ENCODE measurements at regions not wholly inside any gene's neighbourhood (a gene's known extent, or its start where the extent isn't known, plus 50 kb on each side); places are given as distances from the start of the nearest gene placed in this dataset.

DNA sequence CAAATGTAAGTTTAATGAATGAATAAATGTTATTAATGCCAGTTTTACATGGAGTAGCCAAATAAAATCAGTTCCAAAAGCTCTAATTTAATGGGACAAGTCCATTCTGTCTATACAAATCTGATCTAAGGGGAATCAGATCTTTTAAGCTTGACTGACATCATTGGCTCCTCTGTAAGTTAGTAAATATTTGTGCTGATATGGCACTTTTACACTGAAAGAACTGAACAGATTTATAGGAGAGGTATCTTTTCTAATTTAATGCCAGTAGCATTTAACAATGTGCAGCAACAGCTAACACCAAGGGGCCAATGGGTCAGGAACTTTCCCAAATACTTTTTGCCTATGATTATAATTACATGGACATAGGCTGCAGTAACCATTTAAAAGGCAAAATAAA is 832.3 kb downstream of the PCDH17 start:
- no peak overlapping the region for H3K27ac ChIP-seq (ENCODE audit: low read depth in 2 of 2, low read length in 1 of 2)
- no peak overlapping the region for H3K9ac ChIP-seq
- no peak overlapping the region for H2AFZ ChIP-seq (ENCODE audit: low read depth)
- H3F3A ChIP-seq (replicated peaks; ENCODE audit: insufficient read depth), result no peaks in the 10 kb centered on the region
- no peak for DNase-seq
- ChIA-PET POLR2A (no interaction called here), CTCF (interaction anchor here (0.6 kb wide), 1 partner anchor 122 kb away, joined by 3 read pairs; no protein-coding TSS in a partner anchor)
- no peaks in the 10 kb centered on the region for H3K36me3 ChIP-seq (replicated peaks in 1 of 2; ENCODE audit: control insufficient read depth in 1 of 2, insufficient read depth in 2 of 2, low read length in 1 of 2)
- no peaks in the 10 kb centered on the region for H4K20me1 ChIP-seq (ENCODE audit: insufficient read depth)
- no peaks in the 10 kb centered on the region for H3K9me3 ChIP-seq
- no peaks in the 10 kb centered on the region for H3K9me2 ChIP-seq
- H3K4me1 ChIP-seq (ENCODE audit: control insufficient read depth in 1 of 2, insufficient read depth in 2 of 2, low read depth in 1 of 2, low read length in 1 of 2), result peaks cover 0 to 4% of the 10 kb centered on the region in 2 experiments; a peak in 2 of 4 replicates
- H3K79me2 ChIP-seq (ENCODE audit: insufficient read depth), result no peaks in the 10 kb centered on the region; the same call in 1 of the 2 replicates
- no peak overlapping the region for H3K4me2 ChIP-seq
- no peaks in the 10 kb centered on the region for H3K27me3 ChIP-seq (ENCODE audit: insufficient read depth)
- no peak overlapping the region for H3K4me3 ChIP-seq (ENCODE audit: low read depth in 2 of 2, low read length in 1 of 2)
- TF ChIP-seq SIN3A (IDR thresholded peaks at IDR 0.05; ENCODE audit: borderline replicate concordance, low read depth, low read length) (no peak), FOSL2 (IDR thresholded peaks at IDR 0.05; ENCODE audit: borderline replicate concordance, low read depth) (no peak), EP300 (IDR thresholded peaks at IDR 0.05; ENCODE audit: borderline replicate concordance in 1 of 2, low read depth in 1 of 2, low read length in 1 of 2) (no peak), TAF1 (IDR thresholded peaks at IDR 0.05; ENCODE audit: borderline replicate concordance, low read depth, low read length) (no peak), RAD21 (IDR thresholded peaks at IDR 0.05; ENCODE audit: low read length) (no peak), MXI1 (IDR thresholded peaks at IDR 0.05; ENCODE audit: low read depth, low read length) (no peak), RFX5 (IDR thresholded peaks at IDR 0.05; ENCODE audit: low read length) (no peak), USF1 (IDR thresholded peaks at IDR 0.05; ENCODE audit: borderline replicate concordance, low read depth) (no peak), TCF12 (IDR thresholded peaks at IDR 0.05) (no peak), RXRA (IDR thresholded peaks at IDR 0.05; ENCODE audit: borderline replicate concordance, low read depth) (no peak), POLR2AphosphoS5 (IDR thresholded peaks at IDR 0.05; ENCODE audit: low read depth, low read length) (no peak), GATA2 (CRISPR knock-in tag; IDR thresholded peaks at IDR 0.05) (no peak)

DNA sequence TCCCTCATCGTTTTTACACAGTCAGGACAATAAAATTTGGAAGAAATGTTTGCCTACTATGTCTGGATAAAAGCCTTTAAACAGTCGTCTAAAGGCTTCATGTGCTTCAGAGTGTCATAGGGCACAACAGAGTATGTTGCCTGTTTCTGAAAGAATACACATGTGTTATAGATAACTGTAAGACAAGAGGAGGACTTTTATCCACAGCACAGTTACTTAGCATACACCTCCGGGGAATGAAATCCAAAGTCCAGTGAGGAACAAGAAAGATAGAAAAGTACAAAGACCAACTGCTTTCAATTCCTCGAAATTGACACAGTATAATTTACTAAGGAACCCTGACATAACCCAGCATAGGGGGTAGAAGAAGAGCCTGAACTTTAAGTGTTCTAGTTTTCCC is 835.6 kb downstream of the PCDH17 start:
- Histone ChIP-seq H3K9ac (no peak overlapping the region), H3K79me2 (ENCODE audit: insufficient read depth) (no peaks in the 10 kb centered on the region), H3K36me3 (replicated peaks in 1 of 2; ENCODE audit: control insufficient read depth in 1 of 2, insufficient read depth in 2 of 2, low read length in 1 of 2) (no peaks in the 10 kb centered on the region), H3K4me3 (ENCODE audit: low read depth in 2 of 2, low read length in 1 of 2) (no peak overlapping the region), H2AFZ (ENCODE audit: low read depth) (no peak overlapping the region), H3K4me2 (no peak overlapping the region), H3K27ac (ENCODE audit: low read depth in 2 of 2, low read length in 1 of 2) (no peak overlapping the region), H3K9me3 (no peaks in the 10 kb centered on the region), H4K20me1 (ENCODE audit: insufficient read depth) (no peaks in the 10 kb centered on the region), H3K27me3 (ENCODE audit: insufficient read depth) (no peaks in the 10 kb centered on the region), H3F3A (replicated peaks; ENCODE audit: insufficient read depth) (no peaks in the 10 kb centered on the region), H3K9me2 (no peaks in the 10 kb centered on the region), H3K4me1 (ENCODE audit: control insufficient read depth in 1 of 2, insufficient read depth in 2 of 2, low read depth in 1 of 2, low read length in 1 of 2) (no peaks in the 10 kb centered on the region)
- TF ChIP-seq MEF2A (IDR thresholded peaks at IDR 0.05; ENCODE audit: borderline replicate concordance, low read depth), result no peak
- no peak for TF ChIP-seq RCOR1 (IDR thresholded peaks at IDR 0.05; ENCODE audit: low read length)
- no peak for TF ChIP-seq RAD21 (IDR thresholded peaks at IDR 0.05; ENCODE audit: low read length)
- no peak for TF ChIP-seq POLR2AphosphoS5 (IDR thresholded peaks at IDR 0.05; ENCODE audit: low read depth, low read length)
- TF ChIP-seq GABPA (IDR thresholded peaks at IDR 0.05; ENCODE audit: low read depth), result no peak
- TF ChIP-seq USF1 (IDR thresholded peaks at IDR 0.05; ENCODE audit: borderline replicate concordance, low read depth), result no peak
- TF ChIP-seq, protein P1, sequence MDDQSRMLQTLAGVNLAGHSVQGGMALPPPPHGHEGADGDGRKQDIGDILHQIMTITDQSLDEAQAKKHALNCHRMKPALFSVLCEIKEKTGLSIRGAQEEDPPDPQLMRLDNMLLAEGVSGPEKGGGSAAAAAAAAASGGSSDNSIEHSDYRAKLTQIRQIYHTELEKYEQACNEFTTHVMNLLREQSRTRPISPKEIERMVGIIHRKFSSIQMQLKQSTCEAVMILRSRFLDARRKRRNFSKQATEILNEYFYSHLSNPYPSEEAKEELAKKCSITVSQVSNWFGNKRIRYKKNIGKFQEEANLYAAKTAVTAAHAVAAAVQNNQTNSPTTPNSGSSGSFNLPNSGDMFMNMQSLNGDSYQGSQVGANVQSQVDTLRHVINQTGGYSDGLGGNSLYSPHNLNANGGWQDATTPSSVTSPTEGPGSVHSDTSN (IDR thresholded peaks at IDR 0.05), result no peak
- TF ChIP-seq TAF1 (IDR thresholded peaks at IDR 0.05; ENCODE audit: borderline replicate concordance, low read depth, low read length), result no peak
- TF ChIP-seq NFIC (IDR thresholded peaks at IDR 0.05; ENCODE audit: borderline replicate concordance), result no peak
- TF ChIP-seq ELF1 (IDR thresholded peaks at IDR 0.05), result no peak
- no peak for TF ChIP-seq IRF3 (IDR thresholded peaks at IDR 0.05; ENCODE audit: low read depth, low read length)
- POLR2A ChIA-PET, result no interaction called here
- DNase-seq, result no peak
- CTCF ChIA-PET, result no interaction called here
- 32% methylated on average over 4 of the region's 4 CpGs for WGBS (ENCODE audit: low lambda C conversion rate)
